ENCODE measurements at regions not wholly inside any gene's neighbourhood (a gene's known extent, or its start where the extent isn't known, plus 50 kb on each side); places are given as distances from the start of the nearest gene placed in this dataset.

DNA sequence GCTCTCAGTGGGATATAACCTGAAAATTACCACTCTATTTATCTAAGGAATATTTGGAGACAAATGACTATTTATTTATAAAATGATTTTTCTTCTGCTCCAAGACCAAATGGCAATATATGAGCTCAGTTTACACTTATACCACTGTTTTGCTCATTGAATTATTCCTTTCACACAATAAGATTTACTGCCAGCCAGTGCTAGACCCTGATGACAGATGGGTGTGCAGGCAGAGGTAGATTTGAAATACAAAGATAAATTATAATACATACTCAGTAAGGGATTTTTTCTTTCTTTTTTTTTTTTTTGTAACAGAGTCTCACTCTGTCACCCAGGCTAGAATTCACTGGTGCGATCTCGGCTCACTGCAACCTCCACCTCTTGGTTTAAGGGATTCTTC is 980.3 kb downstream of the EPHA3 start:
- Histone ChIP-seq H3K4me3 (no peak overlapping the region), H3K27ac (replicated peaks) (no peak overlapping the region), H3K9me3 (replicated peaks) (no peaks in the 10 kb centered on the region), H3K4me1 (peaks cover 4% of the 10 kb centered on the region), H3K36me3 (no peaks in the 10 kb centered on the region), H3K27me3 (ENCODE audit: low read depth) (no peaks in the 10 kb centered on the region)
- TF ChIP-seq, protein P1, sequence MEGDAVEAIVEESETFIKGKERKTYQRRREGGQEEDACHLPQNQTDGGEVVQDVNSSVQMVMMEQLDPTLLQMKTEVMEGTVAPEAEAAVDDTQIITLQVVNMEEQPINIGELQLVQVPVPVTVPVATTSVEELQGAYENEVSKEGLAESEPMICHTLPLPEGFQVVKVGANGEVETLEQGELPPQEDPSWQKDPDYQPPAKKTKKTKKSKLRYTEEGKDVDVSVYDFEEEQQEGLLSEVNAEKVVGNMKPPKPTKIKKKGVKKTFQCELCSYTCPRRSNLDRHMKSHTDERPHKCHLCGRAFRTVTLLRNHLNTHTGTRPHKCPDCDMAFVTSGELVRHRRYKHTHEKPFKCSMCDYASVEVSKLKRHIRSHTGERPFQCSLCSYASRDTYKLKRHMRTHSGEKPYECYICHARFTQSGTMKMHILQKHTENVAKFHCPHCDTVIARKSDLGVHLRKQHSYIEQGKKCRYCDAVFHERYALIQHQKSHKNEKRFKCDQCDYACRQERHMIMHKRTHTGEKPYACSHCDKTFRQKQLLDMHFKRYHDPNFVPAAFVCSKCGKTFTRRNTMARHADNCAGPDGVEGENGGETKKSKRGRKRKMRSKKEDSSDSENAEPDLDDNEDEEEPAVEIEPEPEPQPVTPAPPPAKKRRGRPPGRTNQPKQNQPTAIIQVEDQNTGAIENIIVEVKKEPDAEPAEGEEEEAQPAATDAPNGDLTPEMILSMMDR (IDR thresholded peaks at IDR 0.05; ENCODE audit: borderline replicate concordance): no peak
- intact Hi-C loops (cut with micrococcal nuclease): no loop called here
- no peak for DNase-seq

DNA sequence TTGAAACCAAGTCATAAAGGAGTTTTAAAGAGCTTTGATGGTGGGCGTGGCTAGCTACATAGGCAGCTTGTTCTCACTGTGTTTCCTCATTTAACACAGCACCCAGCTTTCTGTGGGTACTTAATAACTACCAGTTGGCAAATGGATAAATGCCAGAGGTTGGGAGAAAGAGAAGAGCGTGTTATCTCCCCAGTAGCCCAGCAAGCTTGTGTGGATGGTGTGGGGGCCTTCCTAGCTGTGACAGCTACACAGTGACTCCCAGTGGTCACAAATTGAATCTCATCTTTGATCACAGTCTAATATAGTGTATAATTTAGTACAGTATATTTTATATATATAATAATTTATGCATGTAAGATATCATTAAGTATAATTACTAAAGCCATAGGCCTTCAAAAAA is 984.1 kb downstream of the EPHA3 start:
- no peak overlapping the region for H3K27ac ChIP-seq (replicated peaks)
- intact Hi-C loops (cut with micrococcal nuclease): no loop called here
- H3K4me3 ChIP-seq: no peak overlapping the region
- H3K9me3 ChIP-seq (replicated peaks): no peaks in the 10 kb centered on the region
- peak; percentile 14 for DNase-seq
- peaks cover 4% of the 10 kb centered on the region for H3K4me1 ChIP-seq
- TF ChIP-seq, protein P1 (IDR thresholded peaks at IDR 0.05; ENCODE audit: borderline replicate concordance): peak; percentile 61
- no peaks in the 10 kb centered on the region for H3K36me3 ChIP-seq
- H3K27me3 ChIP-seq (ENCODE audit: low read depth): no peaks in the 10 kb centered on the region

DNA sequence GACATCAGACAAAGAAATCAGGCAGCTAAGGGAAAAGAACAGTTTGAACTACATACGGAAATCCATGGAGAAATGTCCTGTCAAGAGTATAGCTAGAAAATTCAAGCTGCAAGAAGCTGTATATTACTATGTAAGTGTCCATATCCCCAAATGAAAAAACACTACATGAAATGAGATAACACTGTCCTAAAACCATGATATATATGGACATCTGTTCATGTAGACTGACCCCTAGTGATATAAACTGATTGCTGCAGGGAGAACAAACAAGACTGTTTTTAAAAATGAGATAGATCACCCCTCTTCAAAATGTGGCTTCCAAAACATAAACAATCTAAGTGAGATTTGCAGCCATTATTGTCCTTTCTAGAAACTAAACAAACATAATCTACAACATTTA is 985.6 kb downstream of the EPHA3 start:
- H3K27me3 ChIP-seq (ENCODE audit: low read depth): no peaks in the 10 kb centered on the region
- no peaks in the 10 kb centered on the region for H3K36me3 ChIP-seq
- intact Hi-C loops (cut with micrococcal nuclease): no loop called here
- H3K9me3 ChIP-seq (replicated peaks): no peaks in the 10 kb centered on the region
- TF ChIP-seq, protein P1 (IDR thresholded peaks at IDR 0.05; ENCODE audit: borderline replicate concordance): peak; percentile 55
- H3K4me3 ChIP-seq: no peak overlapping the region
- peaks cover 4% of the 10 kb centered on the region for H3K4me1 ChIP-seq
- no peak overlapping the region for H3K27ac ChIP-seq (replicated peaks)
- DNase-seq: no peak

DNA sequence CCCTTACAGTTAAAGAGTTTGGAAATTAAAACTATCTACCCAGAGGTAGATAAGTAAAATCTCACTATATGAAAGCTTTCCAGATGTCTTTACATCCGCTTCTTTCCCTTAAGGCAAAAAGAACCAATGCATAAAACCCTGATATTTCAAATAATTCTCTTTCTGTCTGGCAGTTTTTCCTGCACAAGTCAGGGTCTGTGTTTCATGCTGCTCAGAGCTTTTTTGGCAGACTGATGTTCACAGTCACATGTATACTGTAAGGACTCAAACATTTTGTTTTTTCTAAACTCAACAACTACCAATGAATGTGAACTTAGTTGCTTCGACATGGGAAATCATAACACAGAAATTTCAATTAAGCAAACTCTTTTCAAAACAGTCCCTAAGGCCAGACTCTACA is 988.4 kb downstream of the EPHA3 start:
- H3K36me3 ChIP-seq: no peaks in the 10 kb centered on the region
- intact Hi-C loops (cut with micrococcal nuclease): no loop called here

DNA sequence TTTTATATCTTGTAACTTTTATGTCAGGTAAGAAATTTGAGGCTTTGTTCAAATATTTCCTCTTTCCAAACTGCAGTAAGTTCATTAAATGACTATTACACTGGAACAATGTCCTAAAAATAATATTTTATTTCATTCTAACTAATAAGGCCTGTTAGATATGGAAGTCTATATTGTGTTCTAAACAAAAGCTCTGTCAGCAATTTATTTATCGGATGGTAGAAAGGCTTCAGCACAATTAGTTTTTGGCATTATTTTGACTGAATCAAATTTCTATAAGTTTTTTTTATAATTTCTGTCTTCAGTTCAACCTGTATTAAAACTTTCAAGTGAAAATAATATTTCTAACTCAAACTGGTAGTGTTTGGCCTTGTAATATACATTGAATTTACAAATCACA is 992.1 kb downstream of the EPHA3 start:
- Histone ChIP-seq H3K27me3 (ENCODE audit: low read depth) (no peaks in the 10 kb centered on the region), H3K27ac (replicated peaks) (no peak overlapping the region), H3K9me3 (replicated peaks) (no peaks in the 10 kb centered on the region), H3K4me1 (no peaks in the 10 kb centered on the region), H3K36me3 (no peaks in the 10 kb centered on the region), H3K4me3 (no peak overlapping the region)
- intact Hi-C loops (cut with micrococcal nuclease): no loop called here
- TF ChIP-seq, protein P1 (IDR thresholded peaks at IDR 0.05; ENCODE audit: borderline replicate concordance): no peak
- no peak for DNase-seq

More for the DNA sequence above, 988.4 kb downstream of the EPHA3 start:
- no peak overlapping the region for H3K4me3 ChIP-seq
- TF ChIP-seq, protein P1 (IDR thresholded peaks at IDR 0.05; ENCODE audit: borderline replicate concordance): no peak
- H3K4me1 ChIP-seq: peaks cover 4% of the 10 kb centered on the region
- no peak for DNase-seq
- no peaks in the 10 kb centered on the region for H3K9me3 ChIP-seq (replicated peaks)
- H3K27ac ChIP-seq (replicated peaks): no peak overlapping the region
- H3K27me3 ChIP-seq (ENCODE audit: low read depth): no peaks in the 10 kb centered on the region

DNA sequence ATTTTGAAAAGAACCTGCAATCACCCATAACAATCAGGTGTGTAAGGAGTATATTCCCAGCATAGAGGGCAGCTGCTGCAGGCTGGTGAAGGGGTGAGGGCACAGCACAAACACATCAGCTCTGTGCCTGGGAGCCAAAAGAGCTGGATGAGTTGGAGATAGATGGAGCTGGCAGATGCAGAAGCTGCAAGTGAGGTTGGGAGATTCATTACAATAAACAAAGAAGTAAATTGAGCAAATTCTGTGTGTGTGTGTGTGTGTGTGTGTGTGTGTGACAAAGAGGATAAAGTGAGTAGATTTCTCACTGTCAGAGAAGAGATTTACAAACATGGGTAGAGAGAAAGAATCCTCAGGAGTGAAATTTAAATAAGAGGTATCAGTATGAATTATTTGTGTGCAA is 994.7 kb downstream of the EPHA3 start:
- TF ChIP-seq, protein P1 (IDR thresholded peaks at IDR 0.05; ENCODE audit: borderline replicate concordance): no peak
- Histone ChIP-seq H3K4me1 (no peaks in the 10 kb centered on the region), H3K27ac (replicated peaks) (no peak overlapping the region), H3K9me3 (replicated peaks) (peaks cover 17% of the 10 kb centered on the region), H3K27me3 (ENCODE audit: low read depth) (no peaks in the 10 kb centered on the region), H3K4me3 (no peak overlapping the region), H3K36me3 (no peaks in the 10 kb centered on the region)
- intact Hi-C loops (cut with micrococcal nuclease): no loop called here
- no peak for DNase-seq

Data from left ventricle myocardium inferior (tissue), 1 donor.